IMR-90 (cell line): ENCODE measurements at regions not wholly inside any gene's neighbourhood (a gene's known extent, or its start where the extent isn't known, plus 50 kb on each side); places are given as distances from the start of the nearest gene placed in this dataset.

Source experiments
- BHLHE40 ChIP-seq: fragments of 150-350 bp; IDR thresholded peaks from 2 replicates; pipeline ENCODE4 v1.6.1; 2016; ENCODE audit warnings: mild to moderate bottlenecking, low read depth, low read length
- CEBPB ChIP-seq: IDR thresholded peaks from 2 replicates; pipeline ENCODE4 v1.6.1; 2012; ENCODE audit warnings: low read depth, low read length, improper control_type of control experiment
- FOS ChIP-seq: fragments of 150-350 bp; IDR thresholded peaks from 2 replicates; pipeline ENCODE4 v1.6.1; 2016; ENCODE audit warnings: low read depth, low read length
- POLR2A ChIP-seq: IDR thresholded peaks from 2 replicates; pipeline ENCODE4 v1.6.1; 2012; ENCODE audit warnings: mild to moderate bottlenecking, low read depth, low read length
- TF ChIP-seq, protein P1 (sequence below): conservative IDR thresholded peaks from 2 replicates; pipeline ENCODE4 v1.5.1; 2012; ENCODE audit warnings: mild to moderate bottlenecking, low read depth, low read length, improper control_type of control experiment
- TF ChIP-seq, protein P2 (sequence below): fragments of 150-350 bp; IDR thresholded peaks from 2 replicates; pipeline ENCODE4 v1.6.1; 2016; ENCODE audit warnings: low read depth, mild to moderate bottlenecking, low read length, moderate library complexity, borderline replicate concordance

DNA sequence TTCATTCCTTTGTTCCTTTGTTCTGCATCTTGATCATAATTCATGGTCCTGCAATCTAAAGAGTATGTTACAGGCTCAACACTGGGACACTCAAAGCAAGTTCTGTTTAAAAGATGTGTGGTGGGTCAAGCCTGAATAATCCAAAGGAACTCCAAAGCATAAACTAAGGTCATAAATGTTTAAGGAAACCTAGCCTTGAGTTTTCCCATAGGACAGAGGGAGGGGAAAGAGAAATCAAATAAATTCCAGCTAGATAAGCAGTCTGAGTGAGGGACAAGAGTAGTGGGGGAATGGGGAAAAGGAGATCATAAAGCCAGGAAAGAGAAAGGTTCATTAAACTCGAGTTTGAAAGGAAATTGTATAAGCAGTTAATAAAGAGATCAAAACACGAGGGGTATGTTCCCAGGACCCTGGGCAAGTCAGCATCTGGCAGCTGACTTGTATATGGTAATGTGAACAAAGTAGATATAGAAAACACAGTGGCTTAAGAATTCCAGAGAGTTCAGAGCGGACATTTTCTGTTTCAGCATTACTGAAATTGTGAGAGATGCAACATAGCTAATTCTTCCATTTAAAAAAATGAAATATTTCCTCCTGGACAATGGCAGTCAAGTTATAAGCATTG, 125.8 kb upstream of the EDNRA start:
- TF ChIP-seq, protein P1, sequence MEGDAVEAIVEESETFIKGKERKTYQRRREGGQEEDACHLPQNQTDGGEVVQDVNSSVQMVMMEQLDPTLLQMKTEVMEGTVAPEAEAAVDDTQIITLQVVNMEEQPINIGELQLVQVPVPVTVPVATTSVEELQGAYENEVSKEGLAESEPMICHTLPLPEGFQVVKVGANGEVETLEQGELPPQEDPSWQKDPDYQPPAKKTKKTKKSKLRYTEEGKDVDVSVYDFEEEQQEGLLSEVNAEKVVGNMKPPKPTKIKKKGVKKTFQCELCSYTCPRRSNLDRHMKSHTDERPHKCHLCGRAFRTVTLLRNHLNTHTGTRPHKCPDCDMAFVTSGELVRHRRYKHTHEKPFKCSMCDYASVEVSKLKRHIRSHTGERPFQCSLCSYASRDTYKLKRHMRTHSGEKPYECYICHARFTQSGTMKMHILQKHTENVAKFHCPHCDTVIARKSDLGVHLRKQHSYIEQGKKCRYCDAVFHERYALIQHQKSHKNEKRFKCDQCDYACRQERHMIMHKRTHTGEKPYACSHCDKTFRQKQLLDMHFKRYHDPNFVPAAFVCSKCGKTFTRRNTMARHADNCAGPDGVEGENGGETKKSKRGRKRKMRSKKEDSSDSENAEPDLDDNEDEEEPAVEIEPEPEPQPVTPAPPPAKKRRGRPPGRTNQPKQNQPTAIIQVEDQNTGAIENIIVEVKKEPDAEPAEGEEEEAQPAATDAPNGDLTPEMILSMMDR = no peak
- TF ChIP-seq BHLHE40 (no peak), POLR2A (no peak), FOS (no peak), CEBPB (no peak)
- TF ChIP-seq, protein P2, sequence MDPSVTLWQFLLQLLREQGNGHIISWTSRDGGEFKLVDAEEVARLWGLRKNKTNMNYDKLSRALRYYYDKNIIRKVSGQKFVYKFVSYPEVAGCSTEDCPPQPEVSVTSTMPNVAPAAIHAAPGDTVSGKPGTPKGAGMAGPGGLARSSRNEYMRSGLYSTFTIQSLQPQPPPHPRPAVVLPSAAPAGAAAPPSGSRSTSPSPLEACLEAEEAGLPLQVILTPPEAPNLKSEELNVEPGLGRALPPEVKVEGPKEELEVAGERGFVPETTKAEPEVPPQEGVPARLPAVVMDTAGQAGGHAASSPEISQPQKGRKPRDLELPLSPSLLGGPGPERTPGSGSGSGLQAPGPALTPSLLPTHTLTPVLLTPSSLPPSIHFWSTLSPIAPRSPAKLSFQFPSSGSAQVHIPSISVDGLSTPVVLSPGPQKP = no peak
